ENCODE measurements at regions not wholly inside any gene's neighbourhood (a gene's known extent, or its start where the extent isn't known, plus 50 kb on each side); places are given as distances from the start of the nearest gene placed in this dataset.

- TF ChIP-seq, protein P1, sequence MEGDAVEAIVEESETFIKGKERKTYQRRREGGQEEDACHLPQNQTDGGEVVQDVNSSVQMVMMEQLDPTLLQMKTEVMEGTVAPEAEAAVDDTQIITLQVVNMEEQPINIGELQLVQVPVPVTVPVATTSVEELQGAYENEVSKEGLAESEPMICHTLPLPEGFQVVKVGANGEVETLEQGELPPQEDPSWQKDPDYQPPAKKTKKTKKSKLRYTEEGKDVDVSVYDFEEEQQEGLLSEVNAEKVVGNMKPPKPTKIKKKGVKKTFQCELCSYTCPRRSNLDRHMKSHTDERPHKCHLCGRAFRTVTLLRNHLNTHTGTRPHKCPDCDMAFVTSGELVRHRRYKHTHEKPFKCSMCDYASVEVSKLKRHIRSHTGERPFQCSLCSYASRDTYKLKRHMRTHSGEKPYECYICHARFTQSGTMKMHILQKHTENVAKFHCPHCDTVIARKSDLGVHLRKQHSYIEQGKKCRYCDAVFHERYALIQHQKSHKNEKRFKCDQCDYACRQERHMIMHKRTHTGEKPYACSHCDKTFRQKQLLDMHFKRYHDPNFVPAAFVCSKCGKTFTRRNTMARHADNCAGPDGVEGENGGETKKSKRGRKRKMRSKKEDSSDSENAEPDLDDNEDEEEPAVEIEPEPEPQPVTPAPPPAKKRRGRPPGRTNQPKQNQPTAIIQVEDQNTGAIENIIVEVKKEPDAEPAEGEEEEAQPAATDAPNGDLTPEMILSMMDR (IDR thresholded peaks at IDR 0.05), result no peak
- no peak for TF ChIP-seq POLR2A (IDR thresholded peaks at IDR 0.05)
These were observed 310.0 kb downstream of the EDEM1 start for GRCh38 chr3:5497497-5497896.
